ENCODE measurements at regions not wholly inside any gene's neighbourhood (a gene's known extent, or its start where the extent isn't known, plus 50 kb on each side); places are given as distances from the start of the nearest gene placed in this dataset.
"Not testable (repeated sequence)": the region's sequence is repeated elsewhere in the genome, so short reads cannot be mapped to it uniquely, and the experiment has no call there.

DNA sequence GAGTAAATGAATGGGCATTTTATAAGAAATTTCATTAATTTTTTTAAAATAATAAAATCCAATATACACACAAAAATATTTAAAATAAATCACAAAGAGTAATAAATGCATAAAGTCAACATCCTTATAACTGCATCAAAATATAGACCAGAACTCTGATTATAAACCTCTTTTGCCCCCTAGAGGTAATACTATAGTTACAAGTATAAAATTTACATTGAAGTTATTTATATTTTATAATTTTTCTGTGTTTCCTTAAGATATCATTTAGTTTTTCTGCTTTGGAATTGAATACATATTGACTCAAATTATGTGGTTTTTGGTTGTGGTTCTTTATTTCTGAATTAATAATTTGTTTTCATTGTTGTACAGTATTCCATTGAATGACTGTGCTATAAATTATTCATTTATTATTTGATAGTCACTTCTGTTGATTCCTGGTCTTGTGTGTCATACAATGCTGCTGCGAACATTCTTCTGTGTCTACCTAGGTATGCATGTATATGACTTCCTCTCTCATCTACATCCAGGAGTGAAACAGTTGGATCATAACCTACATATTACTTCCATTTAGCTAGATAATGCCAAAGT is 673.6 kb downstream of the IPMK start:
- H3K9me3 ChIP-seq: no peaks in the 10 kb centered on the region
- DNase-seq: no peak
- TF ChIP-seq POLR2A (IDR thresholded peaks at IDR 0.05) (no peak), POLR2AphosphoS5 (IDR thresholded peaks at IDR 0.05) (no peak), CTCF (IDR thresholded peaks at IDR 0.05) (no peak), EP300 (IDR thresholded peaks at IDR 0.05) (no peak)
- intact Hi-C loops (cut with DNase I; ENCODE audit: low total_unique reads): no loop called here
- H3K36me3 ChIP-seq: no peaks in the 10 kb centered on the region
- 76 to 95% (median 92%) methylated on average over 1 of the region's 1 CpG for WGBS, 5 donors
- no peak overlapping the region for H3K27ac ChIP-seq
- no peaks in the 10 kb centered on the region for H3K27me3 ChIP-seq
- no peak overlapping the region for H3K4me3 ChIP-seq
- no peaks in the 10 kb centered on the region for H3K4me1 ChIP-seq

DNA sequence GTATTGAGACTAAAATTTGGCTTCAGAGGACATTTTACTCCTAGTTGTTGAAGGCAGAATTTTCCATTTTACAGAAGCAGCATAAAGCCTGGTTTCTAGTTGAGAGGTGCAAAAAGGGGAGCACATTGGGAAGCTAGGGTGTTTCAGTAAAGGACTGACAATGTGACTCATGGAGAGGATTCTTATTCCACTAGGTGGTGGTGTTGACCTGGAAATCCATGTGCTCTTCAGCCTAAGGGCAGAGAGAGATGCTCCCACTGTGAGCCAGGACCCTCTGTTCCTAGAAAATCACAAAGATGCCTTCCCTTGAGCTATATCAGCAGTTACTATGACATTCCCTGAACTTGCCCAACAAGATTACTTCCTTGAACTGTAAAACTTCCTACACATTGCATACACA is 687.8 kb downstream of the IPMK start:
- Histone ChIP-seq H3K36me3 (no peaks in the 10 kb centered on the region), H3K27me3 (no peaks in the 10 kb centered on the region), H3K4me3 (no peak overlapping the region), H3K4me1 (no peaks in the 10 kb centered on the region), H3K27ac (no peak overlapping the region), H3K9me3 (peaks cover 0 to 3% (median 0%) of the 10 kb centered on the region in 4 donors)
- TF ChIP-seq CTCF (IDR thresholded peaks at IDR 0.05): no peak
- TF ChIP-seq POLR2AphosphoS5 (IDR thresholded peaks at IDR 0.05): no peak
- TF ChIP-seq EP300 (IDR thresholded peaks at IDR 0.05): no peak
- no peak for TF ChIP-seq POLR2A (IDR thresholded peaks at IDR 0.05)
- intact Hi-C loops (cut with DNase I; ENCODE audit: low total_unique reads): no loop called here
- peak in 1 of 2 donors; percentile 26 for DNase-seq

- no peak overlapping the region for H3K4me3 ChIP-seq
- H3K4me1 ChIP-seq: no peaks in the 10 kb centered on the region
- no peak for TF ChIP-seq EP300 (IDR thresholded peaks at IDR 0.05)
- TF ChIP-seq CTCF (IDR thresholded peaks at IDR 0.05): no peak
- TF ChIP-seq POLR2A (IDR thresholded peaks at IDR 0.05): no peak
- TF ChIP-seq POLR2AphosphoS5 (IDR thresholded peaks at IDR 0.05): no peak
- intact Hi-C loops (cut with DNase I; ENCODE audit: low total_unique reads): no loop called here
- DNase-seq: no peak
- no peaks in the 10 kb centered on the region for H3K36me3 ChIP-seq
- H3K9me3 ChIP-seq: peaks cover 0 to 8% (median 3%) of the 10 kb centered on the region in 4 donors
- no peak overlapping the region for H3K27ac ChIP-seq
- no peaks in the 10 kb centered on the region for H3K27me3 ChIP-seq
Measured at GRCh38 chr10:57562211-57562610, 705.5 kb downstream of the IPMK start.

GRCh38 chr10:57551774-57552173 is 715.9 kb downstream of the IPMK start:
- H3K36me3 ChIP-seq, DNase-seq: not testable (repeated sequence)
- WGBS, 5 donors: 77 to 88% (median 79%) methylated on average over 5 of the region's 5 CpGs

GRCh38 chr10:57535306-57535705 is 732.4 kb downstream of the IPMK start:
- Histone ChIP-seq H3K36me3 (no peaks in the 10 kb centered on the region), H3K27ac (no peak overlapping the region), H3K27me3 (no peaks in the 10 kb centered on the region), H3K9me3 (no peaks in the 10 kb centered on the region), H3K4me1 (no peaks in the 10 kb centered on the region), H3K4me3 (no peak overlapping the region)
- DNase-seq: no peak
- WGBS, 5 donors: 68 to 89% (median 70%) methylated on average over 3 of the region's 3 CpGs
- intact Hi-C loops (cut with DNase I; ENCODE audit: low total_unique reads): no loop called here
- TF ChIP-seq POLR2A (IDR thresholded peaks at IDR 0.05): no peak
- TF ChIP-seq POLR2AphosphoS5 (IDR thresholded peaks at IDR 0.05): no peak
- TF ChIP-seq EP300 (IDR thresholded peaks at IDR 0.05): no peak
- TF ChIP-seq CTCF (IDR thresholded peaks at IDR 0.05): no peak

More at GRCh38 chr10:57551774-57552173, 715.9 kb downstream of the IPMK start:
- H3K9me3 ChIP-seq: peaks cover 0 to 15% (median 4%) of the 10 kb centered on the region in 4 donors
- H3K4me3 ChIP-seq; H3K27ac ChIP-seq; H3K4me1 ChIP-seq; intact Hi-C loops (cut with DNase I; ENCODE audit: low total_unique reads); H3K27me3 ChIP-seq: not testable (repeated sequence)

Data from stomach (tissue), 8 donors.